ENCODE measurements at regions not wholly inside any gene's neighbourhood (a gene's known extent, or its start where the extent isn't known, plus 50 kb on each side); places are given as distances from the start of the nearest gene placed in this dataset.
"Not testable (repeated sequence)": the region's sequence is repeated elsewhere in the genome, so short reads cannot be mapped to it uniquely, and the experiment has no call there.

- dilution Hi-C loops (cut with MboI; ENCODE audit: extremely low pct_ligation_motif_present, low sequenced_read_pairs): no loop called here
- H3K9ac ChIP-seq (ENCODE audit: control insufficient read depth, extremely low read depth, insufficient read depth, low read length): no peak overlapping the region
- H3K4me1 ChIP-seq (ENCODE audit: control insufficient read depth, extremely low read depth, insufficient read depth, low read length): peaks cover 8% of the 10 kb centered on the region
- no peak overlapping the region for H3K4me2 ChIP-seq (ENCODE audit: control insufficient read depth, extremely low read depth, insufficient read depth, low read depth, low read length)
- no peak overlapping the region for H2AFZ ChIP-seq (ENCODE audit: control insufficient read depth, low read length)
- DNase-seq (ENCODE audit: low read depth, low spot score): no peak
- no peak overlapping the region for H3K27ac ChIP-seq (ENCODE audit: control insufficient read depth, insufficient read depth, low read length)
- no peaks in the 10 kb centered on the region for H3K9me1 ChIP-seq (ENCODE audit: control insufficient read depth, extremely low read depth, insufficient read depth, low read length)
- H3K4me3 ChIP-seq (ENCODE audit: control insufficient read depth in 2 of 3, extremely low read depth in 1 of 3, insufficient read depth in 2 of 3, low read depth in 1 of 3, low read length in 3 of 3): no peak overlapping the region
- H4K20me1 ChIP-seq (ENCODE audit: control insufficient read depth, extremely low read depth, insufficient read depth, low read length): no peaks in the 10 kb centered on the region
- FAIRE-seq: no peak
- TF ChIP-seq EZH2 (IDR thresholded peaks at IDR 0.05; ENCODE audit: low read length): no peak
- H3K27me3 ChIP-seq (ENCODE audit: control insufficient read depth, extremely low read depth, insufficient read depth, low read length): no peaks in the 10 kb centered on the region
- no peaks in the 10 kb centered on the region for H3K79me2 ChIP-seq (ENCODE audit: control insufficient read depth, insufficient read depth, low read length)
- no peaks in the 10 kb centered on the region for H3K36me3 ChIP-seq (ENCODE audit: control insufficient read depth in 2 of 2, extremely low read depth in 1 of 2, insufficient read depth in 2 of 2, low read length in 2 of 2)
- no peaks in the 10 kb centered on the region for H3K9me3 ChIP-seq (ENCODE audit: control insufficient read depth, low read depth, low read length)
Observed at GRCh38 chr5:32951878-32952277, 240.8 kb downstream of the NPR3 start.

DNA sequence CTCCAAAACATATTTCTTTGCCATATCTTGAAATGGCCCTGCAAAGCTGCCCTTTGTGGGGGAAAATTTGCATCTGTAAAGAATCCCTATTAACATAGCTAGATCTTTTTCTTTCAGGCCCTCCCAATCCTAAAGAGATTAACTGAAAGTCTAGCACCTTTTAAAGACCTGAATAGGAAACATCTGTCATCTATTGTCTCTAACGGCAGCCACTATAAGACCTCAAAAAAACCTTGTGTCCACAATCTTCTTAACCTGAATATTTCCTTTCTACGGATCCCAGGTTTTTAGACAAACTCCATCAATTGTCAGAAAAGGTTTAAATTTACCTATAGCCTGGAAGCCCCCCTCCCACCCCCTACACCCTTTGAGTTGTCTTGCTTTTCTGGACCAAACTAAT, 241.3 kb downstream of the NPR3 start:
- H3K79me2 ChIP-seq (ENCODE audit: control insufficient read depth, insufficient read depth, low read length); FAIRE-seq; H3K9me1 ChIP-seq (ENCODE audit: control insufficient read depth, extremely low read depth, insufficient read depth, low read length); H4K20me1 ChIP-seq (ENCODE audit: control insufficient read depth, extremely low read depth, insufficient read depth, low read length); H3K4me1 ChIP-seq (ENCODE audit: control insufficient read depth, extremely low read depth, insufficient read depth, low read length); H3K9ac ChIP-seq (ENCODE audit: control insufficient read depth, extremely low read depth, insufficient read depth, low read length); H3K36me3 ChIP-seq (ENCODE audit: control insufficient read depth in 2 of 2, extremely low read depth in 1 of 2, insufficient read depth in 2 of 2, low read length in 2 of 2); H3K9me3 ChIP-seq (ENCODE audit: control insufficient read depth, low read depth, low read length); H3K4me2 ChIP-seq (ENCODE audit: control insufficient read depth, extremely low read depth, insufficient read depth, low read depth, low read length); H3K27me3 ChIP-seq (ENCODE audit: control insufficient read depth, extremely low read depth, insufficient read depth, low read length); H3K27ac ChIP-seq (ENCODE audit: control insufficient read depth, insufficient read depth, low read length); H2AFZ ChIP-seq (ENCODE audit: control insufficient read depth, low read length); DNase-seq (ENCODE audit: low read depth, low spot score); dilution Hi-C loops (cut with MboI; ENCODE audit: extremely low pct_ligation_motif_present, low sequenced_read_pairs); H3K4me3 ChIP-seq (ENCODE audit: control insufficient read depth in 2 of 3, extremely low read depth in 1 of 3, insufficient read depth in 2 of 3, low read depth in 1 of 3, low read length in 3 of 3): not testable (repeated sequence)

DNA sequence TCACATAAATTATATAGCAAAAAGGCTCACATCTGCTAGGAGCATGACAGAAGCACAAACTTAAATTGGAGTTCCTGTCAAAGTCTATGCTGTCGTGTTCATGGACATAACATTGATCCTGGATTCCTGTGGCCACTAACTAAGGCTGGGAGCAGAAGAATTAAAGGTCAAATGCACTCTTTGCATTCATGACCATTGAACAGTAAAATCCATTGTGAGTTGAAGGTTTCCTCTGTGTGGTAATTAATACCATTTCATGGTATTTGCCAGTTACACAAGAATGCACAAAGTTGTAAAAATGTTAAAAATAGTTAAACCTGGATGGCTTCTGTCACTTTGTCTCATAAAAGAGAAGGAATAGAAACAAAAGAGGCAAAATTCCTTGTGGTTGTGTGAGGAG, 242.6 kb downstream of the NPR3 start:
- H3K9me3 ChIP-seq (ENCODE audit: control insufficient read depth, low read depth, low read length): no peaks in the 10 kb centered on the region
- no peaks in the 10 kb centered on the region for H3K27me3 ChIP-seq (ENCODE audit: control insufficient read depth, extremely low read depth, insufficient read depth, low read length)
- peaks cover 8% of the 10 kb centered on the region for H3K4me1 ChIP-seq (ENCODE audit: control insufficient read depth, extremely low read depth, insufficient read depth, low read length)
- no peak overlapping the region for H2AFZ ChIP-seq (ENCODE audit: control insufficient read depth, low read length)
- FAIRE-seq (no peak), DNase-seq (ENCODE audit: low read depth, low spot score) (no peak)
- H3K27ac ChIP-seq (ENCODE audit: control insufficient read depth, insufficient read depth, low read length): no peak overlapping the region
- no peaks in the 10 kb centered on the region for H3K9me1 ChIP-seq (ENCODE audit: control insufficient read depth, extremely low read depth, insufficient read depth, low read length)
- TF ChIP-seq, protein P1, sequence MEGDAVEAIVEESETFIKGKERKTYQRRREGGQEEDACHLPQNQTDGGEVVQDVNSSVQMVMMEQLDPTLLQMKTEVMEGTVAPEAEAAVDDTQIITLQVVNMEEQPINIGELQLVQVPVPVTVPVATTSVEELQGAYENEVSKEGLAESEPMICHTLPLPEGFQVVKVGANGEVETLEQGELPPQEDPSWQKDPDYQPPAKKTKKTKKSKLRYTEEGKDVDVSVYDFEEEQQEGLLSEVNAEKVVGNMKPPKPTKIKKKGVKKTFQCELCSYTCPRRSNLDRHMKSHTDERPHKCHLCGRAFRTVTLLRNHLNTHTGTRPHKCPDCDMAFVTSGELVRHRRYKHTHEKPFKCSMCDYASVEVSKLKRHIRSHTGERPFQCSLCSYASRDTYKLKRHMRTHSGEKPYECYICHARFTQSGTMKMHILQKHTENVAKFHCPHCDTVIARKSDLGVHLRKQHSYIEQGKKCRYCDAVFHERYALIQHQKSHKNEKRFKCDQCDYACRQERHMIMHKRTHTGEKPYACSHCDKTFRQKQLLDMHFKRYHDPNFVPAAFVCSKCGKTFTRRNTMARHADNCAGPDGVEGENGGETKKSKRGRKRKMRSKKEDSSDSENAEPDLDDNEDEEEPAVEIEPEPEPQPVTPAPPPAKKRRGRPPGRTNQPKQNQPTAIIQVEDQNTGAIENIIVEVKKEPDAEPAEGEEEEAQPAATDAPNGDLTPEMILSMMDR (optimal IDR thresholded peaks at IDR 0.05 in 1 of 3, IDR thresholded peaks at IDR 0.05 in 1 of 3, conservative IDR thresholded peaks at IDR 0.05 in 1 of 3; ENCODE audit: extremely low read depth in 1 of 3, insufficient read depth in 2 of 3, low read length in 3 of 3): no peak
- no peak for TF ChIP-seq EZH2 (IDR thresholded peaks at IDR 0.05; ENCODE audit: low read length)
- no peak overlapping the region for H3K4me3 ChIP-seq (ENCODE audit: control insufficient read depth in 2 of 3, extremely low read depth in 1 of 3, insufficient read depth in 2 of 3, low read depth in 1 of 3, low read length in 3 of 3)
- dilution Hi-C loops (cut with MboI; ENCODE audit: extremely low pct_ligation_motif_present, low sequenced_read_pairs): no loop called here
- H3K9ac ChIP-seq (ENCODE audit: control insufficient read depth, extremely low read depth, insufficient read depth, low read length): no peak overlapping the region
- no peaks in the 10 kb centered on the region for H3K79me2 ChIP-seq (ENCODE audit: control insufficient read depth, insufficient read depth, low read length)
- no peaks in the 10 kb centered on the region for H4K20me1 ChIP-seq (ENCODE audit: control insufficient read depth, extremely low read depth, insufficient read depth, low read length)
- no peak overlapping the region for H3K4me2 ChIP-seq (ENCODE audit: control insufficient read depth, extremely low read depth, insufficient read depth, low read depth, low read length)
- no peaks in the 10 kb centered on the region for H3K36me3 ChIP-seq (ENCODE audit: control insufficient read depth in 2 of 2, extremely low read depth in 1 of 2, insufficient read depth in 2 of 2, low read length in 2 of 2)
